CD14-positive monocyte (primary cell): ENCODE measurements at regions not wholly inside any gene's neighbourhood (a gene's known extent, or its start where the extent isn't known, plus 50 kb on each side); places are given as distances from the start of the nearest gene placed in this dataset.

Experiments
- DNase-seq, 3 donors: peaks; one replicate each; pipeline ENCODE4 v3.0.0-alpha.2; 2011 to 2022
- H2AFZ ChIP-seq: 2 replicates; pipeline ENCODE4 v1.6.0; 2012; ENCODE audit warnings: mild to moderate bottlenecking, low read depth, low read length, inconsistent platforms; ENCODE audit not compliant: insufficient read depth, poor library complexity, severe bottlenecking
- H3K27ac ChIP-seq, 2 donors: 1 replicate in 1 of 2; 2 replicates in 1 of 2; pipeline ENCODE4 v1.5.1; 2012 to 2013; ENCODE audit warnings: low read length in 2 of 2, control low read depth in 1 of 2, inconsistent platforms in 1 of 2, low read depth in 1 of 2, mild to moderate bottlenecking in 1 of 2
- H3K27me3 ChIP-seq, 2 donors: one replicate each; pipeline versions ENCODE4 v1.6.0 to v1.6.1; 2011 to 2013; ENCODE audit warnings: low read length in 2 of 2; ENCODE audit not compliant: control insufficient read depth in 2 of 2, insufficient read depth in 2 of 2
- H3K36me3 ChIP-seq, 2 donors: replicated peaks in 1 of 2; 1 replicate in 1 of 2; 2 replicates in 1 of 2; pipeline versions ENCODE4 v1.5.1 to v1.6.1; 2012 to 2013; ENCODE audit warnings: low read length in 2 of 2, control low read depth in 1 of 2, inconsistent platforms in 1 of 2, mild to moderate bottlenecking in 1 of 2; ENCODE audit not compliant: insufficient read depth in 2 of 2, control insufficient read depth in 1 of 2
- H3K4me1 ChIP-seq, 2 donors: 1 replicate in 1 of 2; 2 replicates in 1 of 2; pipeline versions ENCODE4 v1.5.1 to v1.6.1; 2012 to 2013; ENCODE audit warnings: low read length in 2 of 2, control low read depth in 1 of 2, inconsistent platforms in 1 of 2, mild to moderate bottlenecking in 1 of 2, moderate library complexity in 1 of 2; ENCODE audit not compliant: insufficient read depth in 2 of 2, control insufficient read depth in 1 of 2
- H3K4me2 ChIP-seq: replicated peaks from 2 replicates; pipeline ENCODE3; 2012; ENCODE audit warnings: low read length, moderate library complexity, mild to moderate bottlenecking; ENCODE audit not compliant: poor library complexity, severe bottlenecking; ENCODE audit errors: extremely low read depth
- H3K4me3 ChIP-seq, 3 experiments: fragments of 200-600 bp in 1 of 3; sonication (generic) in 1 of 3; replicated peaks in 1 of 3; 1 replicate in 2 of 3; 2 replicates in 1 of 3; pipeline ENCODE4 v1.5.1; 2011 to 2013; ENCODE audit warnings: low read length in 3 of 3, mild to moderate bottlenecking in 3 of 3, control low read depth in 2 of 3, low read depth in 2 of 3, inconsistent platforms in 1 of 3, moderate library complexity in 1 of 3
- H3K79me2 ChIP-seq: 2 replicates; pipeline ENCODE4 v1.6.0; 2012; ENCODE audit warnings: mild to moderate bottlenecking, control low read depth, inconsistent platforms, low read length, moderate library complexity; ENCODE audit not compliant: insufficient read depth
- H3K9ac ChIP-seq: 2 replicates; pipeline ENCODE4 v1.6.0; 2017; ENCODE audit warnings: low read length, mild to moderate bottlenecking; ENCODE audit not compliant: insufficient read depth, poor library complexity, severe bottlenecking
- H3K9me3 ChIP-seq, 2 donors: replicated peaks in 1 of 2; 1 replicate in 1 of 2; 2 replicates in 1 of 2; pipeline versions ENCODE4 v1.5.1 to v1.6.1; 2012 to 2013; ENCODE audit warnings: low read length in 2 of 2, control low read depth in 1 of 2; ENCODE audit not compliant: control insufficient read depth in 1 of 2, insufficient read depth in 1 of 2
- H4K20me1 ChIP-seq: 2 replicates; pipeline ENCODE4 v1.6.0; 2012; ENCODE audit warnings: mild to moderate bottlenecking, low read length, control low read depth, moderate library complexity; ENCODE audit not compliant: insufficient read depth
- H3K27ac Mint-ChIP-seq, 7 donors: one replicate each; pipeline ENCODE4 v1.8.0; 2020; ENCODE audit warnings: mild to moderate bottlenecking in 7 of 7, mixed read lengths in 7 of 7, moderate library complexity in 6 of 7, inconsistent platforms in 2 of 7
- H3K27me3 Mint-ChIP-seq, 3 donors: one replicate each; pipeline ENCODE4 v1.8.0; 2021 to 2022; ENCODE audit warnings: low read depth in 3 of 3, mild to moderate bottlenecking in 3 of 3, mixed read lengths in 3 of 3, moderate library complexity in 3 of 3, inconsistent platforms in 1 of 3
- H3K36me3 Mint-ChIP-seq, 2 donors: one replicate each; pipeline ENCODE4 v1.8.0; 2020; ENCODE audit warnings: mixed read lengths in 2 of 2, inconsistent platforms in 1 of 2, mild to moderate bottlenecking in 1 of 2
- H3K4me1 Mint-ChIP-seq: one replicate; pipeline ENCODE4 v1.8.0; 2020; ENCODE audit warnings: mild to moderate bottlenecking, mixed read lengths
- H3K4me3 Mint-ChIP-seq, 2 donors: one replicate each; pipeline ENCODE4 v1.8.0; 2020; ENCODE audit warnings: mild to moderate bottlenecking in 2 of 2, mixed read lengths in 2 of 2, moderate library complexity in 1 of 2
- H3K9me3 Mint-ChIP-seq, 7 donors: one replicate each; pipeline ENCODE4 v1.8.0; 2020 to 2022; ENCODE audit warnings: mixed read lengths in 7 of 7, mild to moderate bottlenecking in 6 of 7, moderate library complexity in 6 of 7, inconsistent platforms in 2 of 7
- CTCF ChIP-seq: fragments of 200-600 bp; IDR thresholded peaks from one replicate; pipeline ENCODE4 v1.8.0; 2022; ENCODE audit warnings: antibody characterized with exemption, mild to moderate bottlenecking
- WGBS: methylation state at CpG from one replicate; pipeline ENCODE4 v1.1.5; 2013; ENCODE audit warnings: missing lambda C conversion rate; ENCODE audit not compliant: insufficient coverage; 5-methylcytosine and 5-hydroxymethylcytosine counted together
- intact Hi-C, 2 donors: fragments of 100-400 bp; cut with micrococcal nuclease; formaldehyde crosslinking; loops; one replicate each; pipeline versions ENCODE4 v1.15.0 to v1.15.1; 2023

GRCh38 chr7:46349490-46349889 is 428.4 kb upstream of the IGFBP3 start:
- no CpG with 5 or more reads among the region's 2 CpGs for WGBS
- H3K9me3 Mint-ChIP-seq: no peaks in the 10 kb centered on the region
- H3K4me3 ChIP-seq: no peak overlapping the region
- DNase-seq: no peak
- no peak overlapping the region for H3K27ac Mint-ChIP-seq
- H3K27ac ChIP-seq: no peak overlapping the region
- H3K36me3 ChIP-seq: no peaks in the 10 kb centered on the region
- H4K20me1 ChIP-seq: no peaks in the 10 kb centered on the region
- H3K9me3 ChIP-seq: no peaks in the 10 kb centered on the region
- H3K27me3 Mint-ChIP-seq: peaks cover 0 to 2% (median 1%) of the 10 kb centered on the region in 3 donors
- no peak overlapping the region for H3K9ac ChIP-seq
- no peak for TF ChIP-seq CTCF
- intact Hi-C loops: no loop called here
- H3K4me1 ChIP-seq: no peaks in the 10 kb centered on the region
- no peaks in the 10 kb centered on the region for H3K4me1 Mint-ChIP-seq
- H2AFZ ChIP-seq: no peak overlapping the region
- H3K36me3 Mint-ChIP-seq: no peaks in the 10 kb centered on the region
- no peak overlapping the region for H3K4me3 Mint-ChIP-seq
- no peaks in the 10 kb centered on the region for H3K27me3 ChIP-seq
- H3K4me2 ChIP-seq: no peak overlapping the region
- no peaks in the 10 kb centered on the region for H3K79me2 ChIP-seq

GRCh38 chr7:46344533-46344932 is 423.5 kb upstream of the IGFBP3 start:
- no peak overlapping the region for H2AFZ ChIP-seq
- 100% methylated on average over 1 of the region's 4 CpGs for WGBS
- no peak overlapping the region for H3K27ac Mint-ChIP-seq

More at GRCh38 chr7:46344533-46344932, 423.5 kb upstream of the IGFBP3 start:
- Mint-ChIP-seq H3K36me3 (no peaks in the 10 kb centered on the region), H3K4me1 (no peaks in the 10 kb centered on the region), H3K9me3 (peaks cover 0 to 4% (median 2%) of the 10 kb centered on the region in 7 donors), H3K27me3 (peaks cover 0 to 1% (median 0%) of the 10 kb centered on the region in 3 donors), H3K4me3 (no peak overlapping the region)
- Histone ChIP-seq H3K9me3 (no peaks in the 10 kb centered on the region), H3K4me2 (no peak overlapping the region), H4K20me1 (no peaks in the 10 kb centered on the region), H3K79me2 (no peaks in the 10 kb centered on the region), H3K4me3 (no peak overlapping the region), H3K4me1 (no peaks in the 10 kb centered on the region), H3K27me3 (no peaks in the 10 kb centered on the region), H3K27ac (no peak overlapping the region), H3K9ac (no peak overlapping the region), H3K36me3 (no peaks in the 10 kb centered on the region)
- no peak for DNase-seq
- intact Hi-C loops: no loop called here
- TF ChIP-seq CTCF: no peak
